ENCODE measurements at regions not wholly inside any gene's neighbourhood (a gene's known extent, or its start where the extent isn't known, plus 50 kb on each side); places are given as distances from the start of the nearest gene placed in this dataset.

DNA sequence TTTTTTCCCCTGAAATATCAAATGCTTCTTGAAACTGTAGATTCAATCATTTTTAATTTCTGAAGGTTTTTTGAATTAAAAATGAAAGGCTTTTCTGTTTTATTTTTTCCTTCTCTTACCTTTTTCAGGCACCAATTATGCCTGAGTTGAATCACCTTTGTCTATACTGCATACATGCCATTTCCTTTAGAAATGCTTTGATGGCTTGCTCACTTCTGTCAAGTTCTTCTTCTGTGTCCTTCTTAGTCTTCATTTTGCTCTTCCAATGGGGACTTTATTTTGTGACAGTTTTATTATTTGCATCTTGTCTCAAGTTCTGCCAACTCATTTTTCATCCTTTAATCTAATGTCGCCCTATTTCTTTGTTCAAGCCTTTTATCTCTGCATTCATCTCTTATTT, 121.9 kb upstream of the PRL start:
- ATAC-seq (replicated peaks) = no peak
- no peak overlapping the region for H3K4me3 Mint-ChIP-seq
- H3K9me3 Mint-ChIP-seq = peaks cover 14 to 16% of the 10 kb centered on the region in 2 donors
- no peak overlapping the region for H3K27ac Mint-ChIP-seq
- H3K4me1 Mint-ChIP-seq = no peaks in the 10 kb centered on the region
- peaks cover 9 to 10% of the 10 kb centered on the region in 2 donors for H3K36me3 Mint-ChIP-seq
- H3K27me3 Mint-ChIP-seq = no peaks in the 10 kb centered on the region
- DNase-seq = no peak

DNA sequence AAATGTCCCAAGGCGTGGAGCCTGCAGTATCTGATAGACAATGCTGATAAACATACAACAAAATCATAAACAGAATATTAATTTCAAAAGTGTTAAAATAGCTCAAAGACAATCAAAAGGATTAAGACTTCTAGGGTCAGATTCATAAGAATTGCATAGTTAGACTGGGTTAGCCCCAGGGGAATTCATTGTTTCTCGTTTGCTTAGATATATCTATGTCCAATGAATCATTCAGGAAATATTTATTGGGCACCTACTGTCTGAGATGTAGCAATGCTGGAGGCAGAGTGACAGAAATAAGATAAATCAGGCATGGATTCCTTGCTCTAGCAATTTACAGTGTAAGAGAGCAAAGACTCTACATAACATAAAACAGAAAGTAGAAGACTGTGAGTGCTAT, 124.4 kb upstream of the PRL start:
- Mint-ChIP-seq H3K4me3 (no peak overlapping the region), H3K4me1 (no peaks in the 10 kb centered on the region), H3K27ac (no peak overlapping the region), H3K27me3 (no peaks in the 10 kb centered on the region), H3K9me3 (peaks cover 14 to 16% of the 10 kb centered on the region in 2 donors), H3K36me3 (peaks cover 9 to 10% of the 10 kb centered on the region in 2 donors)
- ATAC-seq (replicated peaks) (no peak), DNase-seq (no peak)

DNA sequence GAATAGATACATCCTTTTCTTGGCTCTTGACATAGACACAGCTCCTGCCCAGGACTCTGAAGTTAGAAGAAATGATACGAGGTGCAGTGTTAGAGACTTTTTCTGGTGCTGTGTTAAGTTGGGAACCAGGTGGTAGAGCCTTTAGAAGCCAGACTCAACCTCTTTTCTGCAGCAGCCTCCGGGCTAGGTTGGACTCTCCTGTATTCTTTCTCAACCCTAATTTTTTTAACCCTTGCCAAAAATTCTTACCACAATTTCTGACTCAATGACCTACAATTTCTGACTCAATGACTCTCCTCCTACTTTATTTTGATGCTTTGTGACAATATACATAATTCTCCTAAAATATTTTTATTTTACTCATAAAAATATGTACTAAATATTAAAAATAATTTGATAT, 127.4 kb upstream of the PRL start:
- no peak overlapping the region for H3K27ac Mint-ChIP-seq
- H3K36me3 Mint-ChIP-seq = peaks cover 6% of the 10 kb centered on the region in 2 donors
- DNase-seq (no peak), ATAC-seq (replicated peaks) (no peak)
- H3K27me3 Mint-ChIP-seq = no peaks in the 10 kb centered on the region
- no peak overlapping the region for H3K4me3 Mint-ChIP-seq
- H3K4me1 Mint-ChIP-seq = no peaks in the 10 kb centered on the region
- peaks cover 10% of the 10 kb centered on the region in 2 donors for H3K9me3 Mint-ChIP-seq

DNA sequence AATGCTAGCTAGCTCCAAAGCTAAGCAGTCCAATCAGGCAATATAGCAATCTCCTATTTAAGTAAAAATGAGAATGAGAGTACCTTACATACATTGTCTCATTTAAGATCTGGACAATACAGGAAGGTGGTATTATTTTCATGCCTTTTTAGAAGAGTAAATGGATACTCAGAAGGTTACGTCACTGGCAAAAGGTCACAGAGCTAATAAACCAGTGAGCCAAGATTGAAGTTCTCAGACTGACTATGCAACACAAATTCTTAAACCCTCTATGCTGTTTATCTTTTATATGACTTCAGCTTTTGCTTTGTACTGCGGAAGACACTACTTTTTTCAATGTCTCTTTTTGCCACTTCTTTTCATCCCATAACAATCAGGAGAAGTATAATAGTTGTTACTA, 135.2 kb upstream of the PRL start:
- Mint-ChIP-seq H3K27me3 (no peaks in the 10 kb centered on the region), H3K27ac (no peak overlapping the region), H3K4me3 (no peak overlapping the region), H3K4me1 (no peaks in the 10 kb centered on the region), H3K36me3 (no peaks in the 10 kb centered on the region), H3K9me3 (no peaks in the 10 kb centered on the region)
- DNase-seq = no peak
- no peak for ATAC-seq (replicated peaks)

DNA sequence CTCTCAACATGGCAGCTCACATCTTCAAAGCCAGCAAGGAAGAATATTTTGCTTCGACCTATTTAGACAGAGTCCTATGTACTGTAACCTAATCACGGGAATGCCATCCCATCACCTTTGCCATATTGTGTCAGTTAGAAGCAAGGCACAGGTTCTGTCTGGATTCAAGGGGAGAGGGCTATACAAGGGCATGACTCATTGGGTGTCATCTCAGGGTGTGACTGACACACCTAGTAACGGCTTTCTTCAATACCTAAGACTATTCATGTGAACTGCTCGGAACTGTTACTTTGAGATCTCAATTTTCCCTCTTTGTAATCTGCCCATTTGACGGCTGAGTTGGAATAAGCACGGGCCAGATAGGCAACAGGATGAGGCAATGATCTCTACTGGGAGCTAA, 135.6 kb upstream of the HDGFL1 start:
- no peaks in the 10 kb centered on the region for H3K4me1 Mint-ChIP-seq
- DNase-seq (no peak), ATAC-seq (replicated peaks) (no peak)
- no peaks in the 10 kb centered on the region for H3K36me3 Mint-ChIP-seq
- H3K4me3 Mint-ChIP-seq = no peak overlapping the region
- no peak overlapping the region for H3K27ac Mint-ChIP-seq
- H3K27me3 Mint-ChIP-seq = no peaks in the 10 kb centered on the region
- peaks cover 0 to 1% of the 10 kb centered on the region in 2 donors for H3K9me3 Mint-ChIP-seq

DNA sequence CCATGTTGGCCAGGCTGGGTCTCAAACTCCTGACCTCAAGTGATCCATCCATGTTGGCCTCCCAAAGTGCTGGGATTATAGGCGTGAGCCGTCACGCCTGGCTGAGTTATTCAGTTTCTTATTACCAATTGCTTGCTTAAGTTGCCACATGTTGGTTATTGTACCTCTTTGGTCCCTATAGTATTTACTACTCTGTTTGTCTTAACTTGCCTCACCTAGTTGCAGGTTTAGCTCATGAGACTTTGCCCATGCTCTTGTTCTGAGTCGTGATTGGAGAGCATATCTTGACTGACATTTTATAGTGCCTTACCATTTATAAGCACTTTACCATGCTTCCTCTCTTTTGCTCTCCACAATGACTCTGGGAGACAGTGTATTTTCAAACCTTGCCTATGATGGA, 134.2 kb upstream of the HDGFL1 start:
- Mint-ChIP-seq H3K4me3 (no peak overlapping the region), H3K27ac (no peak overlapping the region), H3K4me1 (no peaks in the 10 kb centered on the region), H3K9me3 (peaks cover 0 to 1% of the 10 kb centered on the region in 2 donors), H3K36me3 (no peaks in the 10 kb centered on the region), H3K27me3 (no peaks in the 10 kb centered on the region)
- ATAC-seq (replicated peaks) = no peak
- no peak for DNase-seq

DNA sequence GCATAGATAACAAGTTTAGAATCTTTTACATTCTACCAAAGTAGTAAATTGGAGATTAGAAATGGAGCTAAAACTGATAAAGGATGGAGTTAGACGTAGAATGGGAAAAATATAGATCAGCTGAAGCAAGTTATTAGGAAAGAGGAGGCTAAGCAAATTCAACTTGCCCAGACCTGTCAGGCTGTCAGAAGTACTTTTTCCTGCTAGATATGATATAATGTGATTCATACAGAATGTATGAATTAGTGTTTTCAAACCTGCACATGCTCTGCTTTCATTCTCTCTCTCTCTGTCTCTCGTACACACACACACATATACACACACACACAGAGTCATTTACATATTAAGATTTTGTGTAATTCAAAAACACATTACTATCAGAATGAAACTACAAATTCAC, 133.2 kb upstream of the HDGFL1 start:
- Mint-ChIP-seq H3K4me3 (no peak overlapping the region), H3K27me3 (no peaks in the 10 kb centered on the region), H3K9me3 (peaks cover 0 to 1% of the 10 kb centered on the region in 2 donors), H3K4me1 (no peaks in the 10 kb centered on the region), H3K27ac (no peak overlapping the region), H3K36me3 (no peaks in the 10 kb centered on the region)
- ATAC-seq (replicated peaks) (no peak), DNase-seq (no peak)

DNA sequence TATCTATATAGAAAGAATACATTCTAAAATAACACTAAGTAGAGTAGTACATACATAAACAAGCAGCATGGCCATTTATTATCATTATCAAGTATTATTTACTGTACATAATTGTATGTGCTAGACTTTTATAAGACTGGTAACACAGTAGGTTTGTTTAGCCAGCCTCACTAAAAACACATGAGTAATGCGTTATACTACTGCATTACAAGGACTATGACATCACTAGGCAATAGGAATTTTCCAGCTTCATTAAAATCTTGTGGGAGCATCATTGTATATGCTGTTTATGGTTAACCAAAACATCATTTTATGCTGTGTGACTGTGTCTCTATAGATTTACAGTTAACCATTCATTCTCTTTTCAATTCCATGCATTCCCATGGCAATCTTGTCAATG, 131.7 kb upstream of the HDGFL1 start:
- ATAC-seq (replicated peaks) (no peak), DNase-seq (no peak)
- no peak overlapping the region for H3K27ac Mint-ChIP-seq
- no peaks in the 10 kb centered on the region for H3K4me1 Mint-ChIP-seq
- no peaks in the 10 kb centered on the region for H3K36me3 Mint-ChIP-seq
- peaks cover 0 to 1% of the 10 kb centered on the region in 2 donors for H3K9me3 Mint-ChIP-seq
- H3K4me3 Mint-ChIP-seq = no peak overlapping the region
- H3K27me3 Mint-ChIP-seq = no peaks in the 10 kb centered on the region

DNA sequence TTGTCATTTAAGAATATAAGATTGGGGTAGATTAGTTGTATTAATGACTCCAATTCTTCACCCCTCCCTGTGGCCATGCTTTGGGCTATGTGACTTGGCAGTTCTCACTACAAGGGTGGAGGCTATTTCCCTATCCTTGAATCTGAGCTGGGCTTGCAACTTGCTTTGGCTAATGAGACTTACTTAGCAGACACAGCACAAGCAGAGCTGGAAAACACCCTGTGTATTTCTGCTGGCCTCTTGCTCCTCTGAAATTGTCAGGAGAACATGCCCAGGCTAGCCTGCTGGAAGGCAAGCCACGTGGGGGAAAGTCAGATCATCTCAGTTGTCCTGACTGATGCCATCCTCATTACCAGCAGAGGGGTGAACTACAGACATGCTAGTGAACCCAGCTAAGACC, 126.5 kb upstream of the HDGFL1 start:
- H3K4me1 Mint-ChIP-seq = no peaks in the 10 kb centered on the region
- H3K4me3 Mint-ChIP-seq = no peak overlapping the region
- no peak overlapping the region for H3K27ac Mint-ChIP-seq
- H3K9me3 Mint-ChIP-seq = peaks cover 0 to 1% of the 10 kb centered on the region in 2 donors
- no peak for DNase-seq
- H3K36me3 Mint-ChIP-seq = no peaks in the 10 kb centered on the region
- no peaks in the 10 kb centered on the region for H3K27me3 Mint-ChIP-seq
- no peak for ATAC-seq (replicated peaks)

DNA sequence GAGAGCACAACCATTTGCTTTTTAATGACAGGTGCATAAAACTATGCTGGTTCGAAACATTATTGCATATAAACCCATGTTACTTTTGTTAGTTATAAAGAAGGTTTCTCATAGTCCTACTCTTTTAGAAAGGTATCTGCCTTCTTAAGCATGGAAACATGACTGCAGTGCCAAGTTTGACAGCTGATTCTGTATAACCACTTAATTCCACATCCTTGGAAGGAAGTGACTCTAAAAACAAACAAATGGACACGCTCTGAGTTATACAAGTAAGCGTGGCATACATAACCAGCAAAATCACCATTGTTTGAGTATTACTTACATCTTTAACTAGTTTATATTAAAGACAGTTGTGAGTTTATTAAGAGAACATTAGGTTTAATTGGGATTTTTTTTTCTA, 125.0 kb upstream of the HDGFL1 start:
- no peaks in the 10 kb centered on the region for H3K4me1 Mint-ChIP-seq
- H3K4me3 Mint-ChIP-seq = no peak overlapping the region
- H3K9me3 Mint-ChIP-seq = no peaks in the 10 kb centered on the region
- no peaks in the 10 kb centered on the region for H3K27me3 Mint-ChIP-seq
- no peak for DNase-seq
- ATAC-seq (replicated peaks) = no peak
- H3K27ac Mint-ChIP-seq = no peak overlapping the region
- H3K36me3 Mint-ChIP-seq = no peaks in the 10 kb centered on the region

DNA sequence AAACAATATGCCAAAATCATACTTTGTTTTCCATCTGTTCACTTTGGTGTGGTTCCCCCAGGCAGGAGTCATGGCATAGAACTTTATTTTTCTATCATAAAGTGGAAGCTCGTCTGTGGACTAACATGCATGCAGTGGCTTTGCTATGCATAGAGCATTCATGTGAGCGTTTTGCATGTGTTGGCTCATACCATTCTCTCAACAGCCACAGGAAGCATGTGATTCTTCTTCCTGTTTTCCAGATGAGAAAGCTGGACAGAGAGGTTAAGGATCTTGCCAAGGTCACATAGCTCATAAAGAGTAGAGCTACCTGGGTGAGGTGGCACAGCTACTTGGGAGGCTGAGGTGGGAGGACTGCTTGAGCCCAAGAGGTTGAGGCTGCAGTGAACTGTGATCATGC, 123.4 kb upstream of the HDGFL1 start:
- no peaks in the 10 kb centered on the region for H3K4me1 Mint-ChIP-seq
- no peaks in the 10 kb centered on the region for H3K9me3 Mint-ChIP-seq
- H3K36me3 Mint-ChIP-seq = no peaks in the 10 kb centered on the region
- no peak overlapping the region for H3K4me3 Mint-ChIP-seq
- H3K27me3 Mint-ChIP-seq = no peaks in the 10 kb centered on the region
- no peak overlapping the region for H3K27ac Mint-ChIP-seq
- DNase-seq (no peak), ATAC-seq (replicated peaks) (no peak)

DNA sequence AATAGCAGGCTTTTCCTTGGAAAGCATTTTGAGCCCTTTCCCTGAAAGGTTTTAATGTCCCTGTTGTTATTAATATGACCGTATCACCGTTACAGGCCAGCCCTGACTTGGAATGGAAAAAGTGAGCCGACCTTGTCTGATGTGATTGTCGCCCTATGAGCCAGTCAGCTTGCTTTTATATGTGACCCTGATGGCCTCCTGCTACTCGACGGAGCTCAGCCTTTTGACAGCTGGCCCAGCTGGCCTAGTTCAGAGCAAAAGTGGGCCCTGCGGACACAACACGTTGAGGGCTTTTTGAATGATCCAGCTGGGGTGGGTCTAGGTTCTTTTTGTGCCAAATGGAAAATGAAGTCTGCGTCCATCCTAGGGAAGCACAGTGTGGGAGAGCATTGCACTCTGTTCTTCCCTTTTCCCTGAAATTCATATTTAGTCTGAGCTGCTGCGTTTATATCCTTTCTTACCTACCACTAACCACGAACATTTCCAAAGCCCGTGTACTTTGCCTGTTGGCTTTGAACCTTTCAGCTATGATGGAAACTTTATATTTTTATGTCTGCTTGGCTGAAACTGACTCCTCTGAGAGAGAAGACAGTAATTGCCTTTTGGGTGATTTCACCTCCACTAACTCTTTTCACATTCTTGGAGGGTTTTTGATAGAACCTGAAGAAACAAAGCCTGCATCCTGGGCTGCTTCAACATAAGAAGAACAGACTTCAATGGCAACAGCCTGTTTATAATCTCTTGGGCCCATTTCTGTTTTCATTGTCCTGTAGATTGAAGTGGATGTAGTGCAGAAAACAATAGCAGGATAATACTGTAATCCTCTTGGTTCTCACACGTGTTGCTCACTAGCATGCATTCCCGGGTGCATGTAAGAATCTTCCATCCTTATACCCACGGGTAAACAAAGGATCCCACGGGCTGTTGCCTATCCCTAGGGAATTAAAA, 121.8 kb upstream of the HDGFL1 start:
- H3K4me1 Mint-ChIP-seq = no peaks in the 10 kb centered on the region
- no peaks in the 10 kb centered on the region for H3K36me3 Mint-ChIP-seq
- no peak for DNase-seq
- no peak overlapping the region for H3K27ac Mint-ChIP-seq
- no peak for ATAC-seq (replicated peaks)
- H3K4me3 Mint-ChIP-seq = no peak overlapping the region
- H3K9me3 Mint-ChIP-seq = no peaks in the 10 kb centered on the region
- H3K27me3 Mint-ChIP-seq = no peaks in the 10 kb centered on the region

DNA sequence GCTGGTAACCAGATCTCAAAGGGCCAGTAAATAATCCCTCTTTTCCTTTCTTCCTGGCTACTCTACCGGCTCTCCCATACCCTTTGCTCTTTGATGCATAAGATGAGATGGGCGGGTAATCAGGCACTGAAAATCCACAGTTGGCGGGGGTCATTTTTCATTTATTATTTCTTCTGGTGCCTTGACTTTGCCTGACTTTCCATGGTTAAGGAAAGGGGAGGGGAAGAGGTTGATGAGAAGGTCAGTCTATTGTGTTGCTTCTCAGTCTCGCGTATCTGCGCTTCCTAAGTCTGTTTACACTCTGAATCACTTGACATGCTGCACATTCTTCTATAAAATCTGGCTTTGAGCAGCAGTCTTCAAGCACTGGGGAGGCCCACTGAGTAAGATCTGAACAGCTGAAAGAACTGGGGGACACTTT, 121.1 kb upstream of the HDGFL1 start:
- DNase-seq = no peak

DNA sequence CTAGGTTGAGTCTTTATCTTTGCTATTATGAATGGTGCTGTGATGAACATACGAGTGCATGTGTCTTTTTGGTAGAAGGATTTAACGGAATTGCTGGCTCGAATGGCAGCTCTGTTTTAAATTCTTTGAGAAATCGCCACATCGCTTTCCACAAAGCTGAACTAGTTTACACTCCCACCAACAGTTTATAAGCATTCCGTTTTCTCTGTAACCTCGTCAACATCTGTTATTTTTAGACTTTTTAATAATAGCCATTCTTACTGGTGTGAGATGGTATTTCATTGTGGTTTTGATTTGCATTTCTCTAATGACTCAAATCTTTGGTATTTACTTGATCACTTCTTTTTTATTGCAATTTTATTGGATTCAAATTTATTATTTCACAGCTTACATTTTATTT, 117.4 kb upstream of the HDGFL1 start:
- no peak overlapping the region for H3K4me3 Mint-ChIP-seq
- no peaks in the 10 kb centered on the region for H3K27me3 Mint-ChIP-seq
- no peak for DNase-seq
- H3K36me3 Mint-ChIP-seq = no peaks in the 10 kb centered on the region
- no peak overlapping the region for H3K27ac Mint-ChIP-seq
- H3K9me3 Mint-ChIP-seq = peaks cover 0 to 3% of the 10 kb centered on the region in 2 donors
- no peaks in the 10 kb centered on the region for H3K4me1 Mint-ChIP-seq
- no peak for ATAC-seq (replicated peaks)

More for the DNA sequence above, 121.1 kb upstream of the HDGFL1 start:
- Mint-ChIP-seq H3K4me3 (no peak overlapping the region), H3K27me3 (no peaks in the 10 kb centered on the region), H3K36me3 (no peaks in the 10 kb centered on the region), H3K27ac (no peak overlapping the region), H3K9me3 (no peaks in the 10 kb centered on the region), H3K4me1 (no peaks in the 10 kb centered on the region)
- no peak for ATAC-seq (replicated peaks)

DNA sequence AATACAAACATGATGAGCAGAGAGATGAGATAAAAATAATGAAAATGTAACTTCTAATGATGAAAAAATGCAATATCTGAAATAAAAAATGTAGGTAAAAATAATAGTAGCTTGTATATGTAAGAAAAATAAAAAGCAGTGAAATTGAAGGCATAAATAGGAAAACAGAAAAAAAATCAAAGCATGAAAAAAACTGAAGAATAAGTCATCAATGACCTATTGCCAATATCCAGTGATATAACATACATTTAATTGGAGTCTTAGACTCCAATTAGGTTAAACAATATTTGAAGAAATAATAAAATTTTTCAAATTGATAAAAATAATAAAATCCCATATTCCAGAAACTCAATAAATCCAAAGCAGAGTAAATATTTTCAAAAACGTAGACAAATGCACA, 114.0 kb upstream of the HDGFL1 start:
- Mint-ChIP-seq H3K36me3 (no peaks in the 10 kb centered on the region), H3K4me3 (no peak overlapping the region), H3K27me3 (no peaks in the 10 kb centered on the region), H3K27ac (no peak overlapping the region), H3K4me1 (no peaks in the 10 kb centered on the region), H3K9me3 (peaks cover 0 to 3% of the 10 kb centered on the region in 2 donors)
- ATAC-seq (replicated peaks) (no peak), DNase-seq (no peak)

Data from stimulated activated naive B cell treated with anti-CD40 and anti-IgM and Interleukin-4, amounts not matched to agents 10 μg/mL and 1 μg/mL and 100 μg/mL, for 72 hours (primary cell).